Panc1 (cell line): ENCODE measurements at regions not wholly inside any gene's neighbourhood (a gene's known extent, or its start where the extent isn't known, plus 50 kb on each side); places are given as distances from the start of the nearest gene placed in this dataset.

Source experiments
- ATAC-seq: fragments of 200-7000 bp; cut with Tn5 transposase; 2 replicates; pipeline ENCODE4 v1.9.1; 2020; ENCODE audit warnings: mild to moderate bottlenecking, moderate library complexity
- BruUV-seq: library from RNA; stranded (reverse); fragments of 400-500 nt; replicated peaks from 2 replicates; lab custom pipeline; 2021; lab: Mats Ljungman, UMichigan
- CTCF ChIA-PET: fragments of 300-600 bp; sonication (Branson Sonifier 250); formaldehyde crosslinking; loops from one replicate; lab custom pipeline; 2022; ENCODE audit warnings: antibody characterized with exemption; lab: Charles Lee
- POLR2A ChIA-PET: fragments of 300-600 bp; sonication (Branson Sonifier 250); formaldehyde crosslinking; loops from one replicate; lab custom pipeline; 2022; ENCODE audit warnings: antibody characterized with exemption; lab: Charles Lee
- DNase-seq: peaks from one replicate; pipeline ENCODE4 v3.0.0-alpha.2; 2010; ENCODE audit warnings: low read depth, low spot score
- H3K27ac ChIP-seq: 2 replicates; pipeline ENCODE4 v1.5.1; 2011; ENCODE audit warnings: mild to moderate bottlenecking, low read length, inconsistent platforms
- H3K27me3 ChIP-seq: fragments of 200-500 bp; sonication (Bioruptor generic); 2 replicates; pipeline ENCODE4 v1.6.0; 2014; ENCODE audit warnings: low read length, inconsistent platforms; ENCODE audit not compliant: control insufficient read depth, insufficient read depth
- H3K36me3 ChIP-seq: fragments of 200-500 bp; sonication (Bioruptor generic); 2 replicates; pipeline ENCODE4 v1.5.1; 2014; ENCODE audit warnings: inconsistent platforms, mild to moderate bottlenecking, low read length, moderate library complexity; ENCODE audit not compliant: control insufficient read depth, insufficient read depth
- H3K4me1 ChIP-seq: 2 replicates; pipeline ENCODE4 v1.5.1; 2011; ENCODE audit warnings: inconsistent platforms, mild to moderate bottlenecking, low read length, moderate library complexity; ENCODE audit not compliant: control insufficient read depth, insufficient read depth
- H3K4me3 ChIP-seq, 2 experiments: 2 replicates each; pipeline ENCODE4 v1.5.1; 2011 to 2012; ENCODE audit warnings: low read depth in 2 of 2, low read length in 2 of 2, mild to moderate bottlenecking in 2 of 2, inconsistent platforms in 1 of 2, moderate library complexity in 1 of 2
- H3K9me3 ChIP-seq: fragments of 200-500 bp; sonication (Bioruptor generic); 2 replicates; pipeline ENCODE4 v1.5.1; 2014; ENCODE audit warnings: low read depth, mild to moderate bottlenecking, inconsistent platforms, low read length, moderate library complexity; ENCODE audit not compliant: control insufficient read depth, insufficient read depth
- CTCF ChIP-seq: fragments of 450-650 bp; IDR thresholded peaks from 2 replicates; pipeline ENCODE4 v1.5.1; 2017; ENCODE audit warnings: mild to moderate bottlenecking
- POLR2AphosphoS5 ChIP-seq: IDR thresholded peaks from 2 replicates; pipeline ENCODE4 v1.6.1; 2012; ENCODE audit warnings: mild to moderate bottlenecking, low read depth, low read length, moderate library complexity
- SIN3A ChIP-seq: IDR thresholded peaks from 2 replicates; pipeline ENCODE4 v1.6.1; 2012; ENCODE audit warnings: low read depth, mild to moderate bottlenecking, low read length, moderate library complexity, borderline replicate concordance; ENCODE audit not compliant: insufficient read depth
- TCF7L2 ChIP-seq: IDR thresholded peaks from 2 replicates; pipeline ENCODE4 v1.6.1; 2011; ENCODE audit warnings: mild to moderate bottlenecking, low read depth, low read length, inconsistent platforms
- in situ Hi-C: cut with HindIII; loops from 2 replicates; pipeline ENCODE4 v1.10.0; 2016; ENCODE audit warnings: low sequenced_read_pairs, low pct_unique_long_range_greater_than_20kb
- intact Hi-C: fragments of 100-400 bp; cut with micrococcal nuclease; formaldehyde crosslinking; loops from one replicate; pipeline ENCODE4 v1.10.0; 2022; ENCODE audit not compliant: unreplicated experiment
- TF ChIP-seq, protein P1 (sequence below), 2 experiments: IDR thresholded peaks; 2 replicates each; pipeline ENCODE4 v1.6.1; 2011 to 2012; ENCODE audit warnings: low read depth in 2 of 2, control low read depth in 1 of 2, low read length in 1 of 2, mild to moderate bottlenecking in 1 of 2, moderate library complexity in 1 of 2; ENCODE audit not compliant: insufficient read depth in 1 of 2

DNA sequence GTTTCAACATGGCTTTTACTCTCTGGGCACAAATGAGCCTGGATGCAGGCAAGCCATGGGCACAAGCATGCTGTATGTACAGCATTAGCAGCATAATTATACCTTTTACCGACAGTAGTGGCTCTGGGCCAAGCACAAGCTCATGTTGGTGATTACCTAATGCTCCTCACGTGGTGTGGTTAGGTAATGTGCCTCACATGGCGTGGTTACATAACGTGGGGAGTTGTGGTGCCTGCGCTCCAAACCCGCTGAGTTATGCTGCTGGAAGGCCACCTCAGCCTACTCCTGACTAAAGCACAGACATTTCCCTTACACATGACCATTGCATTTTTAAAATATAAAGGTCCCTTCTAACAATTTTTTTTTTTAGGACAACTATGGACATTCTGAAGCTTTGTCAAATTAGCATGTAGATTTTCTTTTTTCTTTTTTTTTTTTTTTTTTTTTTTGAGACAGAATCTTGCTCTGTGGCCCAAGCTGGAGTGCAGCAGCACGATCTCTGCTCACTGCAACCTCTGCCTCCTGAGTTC, 794.0 kb downstream of the EFNA5 start:
- no peak overlapping the region for H3K27ac ChIP-seq

DNA sequence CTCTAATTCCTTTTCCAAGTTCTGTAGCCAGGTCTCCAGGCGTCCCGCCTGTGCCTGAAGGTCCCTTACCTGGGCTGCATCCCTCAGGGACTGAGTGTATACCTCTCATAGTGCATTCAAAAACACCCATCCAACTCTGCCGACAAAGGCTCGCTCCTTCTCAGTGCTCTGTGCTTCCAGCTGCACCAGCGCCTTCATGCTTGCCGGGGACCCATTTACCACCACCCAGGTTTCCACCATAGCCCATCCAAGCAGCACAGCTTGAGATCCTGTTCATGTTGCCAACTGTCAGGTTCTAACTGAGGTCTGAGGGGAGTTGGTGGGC, 794.5 kb downstream of the EFNA5 start:
- intact Hi-C loops: no loop called here

More for the DNA sequence above, 794.0 kb downstream of the EFNA5 start:
- Histone ChIP-seq H3K27me3 (no peaks in the 10 kb centered on the region), H3K9me3 (peaks cover 7% of the 10 kb centered on the region; the same call in 1 of the 2 replicates), H3K4me1 (no peaks in the 10 kb centered on the region), H3K4me3 (no peak overlapping the region), H3K36me3 (no peaks in the 10 kb centered on the region)
- in situ Hi-C loops (no loop called here), intact Hi-C loops (no loop called here)
- no peak for DNase-seq
- ChIA-PET CTCF (no interaction called here), POLR2A (no interaction called here)
- no TSS peak for BruUV-seq
- TF ChIP-seq TCF7L2 (no peak), POLR2AphosphoS5 (no peak), CTCF (no peak), SIN3A (no peak)
- TF ChIP-seq, protein P1, sequence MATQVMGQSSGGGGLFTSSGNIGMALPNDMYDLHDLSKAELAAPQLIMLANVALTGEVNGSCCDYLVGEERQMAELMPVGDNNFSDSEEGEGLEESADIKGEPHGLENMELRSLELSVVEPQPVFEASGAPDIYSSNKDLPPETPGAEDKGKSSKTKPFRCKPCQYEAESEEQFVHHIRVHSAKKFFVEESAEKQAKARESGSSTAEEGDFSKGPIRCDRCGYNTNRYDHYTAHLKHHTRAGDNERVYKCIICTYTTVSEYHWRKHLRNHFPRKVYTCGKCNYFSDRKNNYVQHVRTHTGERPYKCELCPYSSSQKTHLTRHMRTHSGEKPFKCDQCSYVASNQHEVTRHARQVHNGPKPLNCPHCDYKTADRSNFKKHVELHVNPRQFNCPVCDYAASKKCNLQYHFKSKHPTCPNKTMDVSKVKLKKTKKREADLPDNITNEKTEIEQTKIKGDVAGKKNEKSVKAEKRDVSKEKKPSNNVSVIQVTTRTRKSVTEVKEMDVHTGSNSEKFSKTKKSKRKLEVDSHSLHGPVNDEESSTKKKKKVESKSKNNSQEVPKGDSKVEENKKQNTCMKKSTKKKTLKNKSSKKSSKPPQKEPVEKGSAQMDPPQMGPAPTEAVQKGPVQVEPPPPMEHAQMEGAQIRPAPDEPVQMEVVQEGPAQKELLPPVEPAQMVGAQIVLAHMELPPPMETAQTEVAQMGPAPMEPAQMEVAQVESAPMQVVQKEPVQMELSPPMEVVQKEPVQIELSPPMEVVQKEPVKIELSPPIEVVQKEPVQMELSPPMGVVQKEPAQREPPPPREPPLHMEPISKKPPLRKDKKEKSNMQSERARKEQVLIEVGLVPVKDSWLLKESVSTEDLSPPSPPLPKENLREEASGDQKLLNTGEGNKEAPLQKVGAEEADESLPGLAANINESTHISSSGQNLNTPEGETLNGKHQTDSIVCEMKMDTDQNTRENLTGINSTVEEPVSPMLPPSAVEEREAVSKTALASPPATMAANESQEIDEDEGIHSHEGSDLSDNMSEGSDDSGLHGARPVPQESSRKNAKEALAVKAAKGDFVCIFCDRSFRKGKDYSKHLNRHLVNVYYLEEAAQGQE (IDR thresholded peaks at IDR 0.05; ENCODE audit: insufficient read depth in 1 of 2, low read depth in 2 of 2, low read length in 1 of 2): no peak
- ATAC-seq: no peak

More for the DNA sequence above, 794.5 kb downstream of the EFNA5 start:
- no peaks in the 10 kb centered on the region for H3K4me1 ChIP-seq
- no peak overlapping the region for H3K4me3 ChIP-seq
- peaks cover 7% of the 10 kb centered on the region; the same call in 1 of the 2 replicates for H3K9me3 ChIP-seq
- in situ Hi-C loops: no loop called here
- H3K36me3 ChIP-seq: no peaks in the 10 kb centered on the region
- CTCF ChIA-PET: no interaction called here
- ATAC-seq: no peak
- no peak for DNase-seq
- POLR2A ChIA-PET: no interaction called here
- H3K27ac ChIP-seq: no peak overlapping the region
- H3K27me3 ChIP-seq: no peaks in the 10 kb centered on the region
- BruUV-seq: no TSS peak
- no peak for TF ChIP-seq SIN3A
- no peak for TF ChIP-seq CTCF
- TF ChIP-seq, protein P1 (IDR thresholded peaks at IDR 0.05; ENCODE audit: insufficient read depth in 1 of 2, low read depth in 2 of 2, low read length in 1 of 2): no peak
- TF ChIP-seq POLR2AphosphoS5: no peak
- no peak for TF ChIP-seq TCF7L2
